Vagina (tissue), 2 donors: ENCODE measurements at regions not wholly inside any gene's neighbourhood (a gene's known extent, or its start where the extent isn't known, plus 50 kb on each side); places are given as distances from the start of the nearest gene placed in this dataset.

Experiments used
- POLR2A ChIP-seq, 2 donors: fragments of 450-650 bp; IDR thresholded peaks; one replicate each; pipeline ENCODE4 v1.6.1; 2017; ENCODE audit warnings: antibody characterized with exemption in 2 of 2, mild to moderate bottlenecking in 2 of 2, moderate library complexity in 2 of 2
- POLR2AphosphoS5 ChIP-seq, 2 donors: sonication (generic); formaldehyde crosslinking; IDR thresholded peaks; one replicate each; pipeline ENCODE4 v1.9.0; 2017; ENCODE audit warnings: antibody characterized with exemption in 2 of 2, mild to moderate bottlenecking in 2 of 2, low read depth in 1 of 2; ENCODE audit not compliant: insufficient read depth in 1 of 2
- TF ChIP-seq, protein P1 (sequence below), 3 experiments: fragments of 450-650 bp in 2 of 3; fragments of 200-600 bp in 1 of 3; sonication (generic) in 1 of 3; IDR thresholded peaks; one replicate each; pipeline ENCODE4 v1.5.1; 2017 to 2019; ENCODE audit warnings: antibody characterized with exemption in 3 of 3, mild to moderate bottlenecking in 2 of 3, moderate library complexity in 2 of 3

DNA sequence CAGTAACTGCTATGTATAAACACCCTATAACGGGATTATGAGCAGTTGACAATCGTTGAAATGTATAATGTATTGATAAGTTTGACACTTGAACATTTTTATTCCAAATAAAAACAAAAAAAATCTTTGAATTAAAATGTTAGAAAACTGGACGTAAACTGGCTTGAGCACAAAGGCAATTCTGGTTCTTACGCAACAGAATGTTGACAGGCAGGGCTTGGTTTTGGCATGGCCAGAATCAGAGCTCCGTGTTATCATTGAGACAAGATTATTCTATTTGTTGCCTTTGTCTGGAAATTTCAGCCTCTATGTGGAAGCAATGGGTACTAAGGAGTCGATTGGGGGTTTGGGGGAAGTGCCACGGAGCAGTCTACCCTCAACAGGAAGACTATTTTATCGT, 1028.6 kb upstream of the ZEB2 start:
- TF ChIP-seq POLR2AphosphoS5 (IDR thresholded peaks at IDR 0.05; ENCODE audit: insufficient read depth in 1 of 2, low read depth in 1 of 2) (no peak), POLR2A (IDR thresholded peaks at IDR 0.05) (no peak)
- TF ChIP-seq, protein P1, sequence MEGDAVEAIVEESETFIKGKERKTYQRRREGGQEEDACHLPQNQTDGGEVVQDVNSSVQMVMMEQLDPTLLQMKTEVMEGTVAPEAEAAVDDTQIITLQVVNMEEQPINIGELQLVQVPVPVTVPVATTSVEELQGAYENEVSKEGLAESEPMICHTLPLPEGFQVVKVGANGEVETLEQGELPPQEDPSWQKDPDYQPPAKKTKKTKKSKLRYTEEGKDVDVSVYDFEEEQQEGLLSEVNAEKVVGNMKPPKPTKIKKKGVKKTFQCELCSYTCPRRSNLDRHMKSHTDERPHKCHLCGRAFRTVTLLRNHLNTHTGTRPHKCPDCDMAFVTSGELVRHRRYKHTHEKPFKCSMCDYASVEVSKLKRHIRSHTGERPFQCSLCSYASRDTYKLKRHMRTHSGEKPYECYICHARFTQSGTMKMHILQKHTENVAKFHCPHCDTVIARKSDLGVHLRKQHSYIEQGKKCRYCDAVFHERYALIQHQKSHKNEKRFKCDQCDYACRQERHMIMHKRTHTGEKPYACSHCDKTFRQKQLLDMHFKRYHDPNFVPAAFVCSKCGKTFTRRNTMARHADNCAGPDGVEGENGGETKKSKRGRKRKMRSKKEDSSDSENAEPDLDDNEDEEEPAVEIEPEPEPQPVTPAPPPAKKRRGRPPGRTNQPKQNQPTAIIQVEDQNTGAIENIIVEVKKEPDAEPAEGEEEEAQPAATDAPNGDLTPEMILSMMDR (IDR thresholded peaks at IDR 0.05) = no peak
